Breast epithelium (tissue), 3 donors: ENCODE measurements at regions not wholly inside any gene's neighbourhood (a gene's known extent, or its start where the extent isn't known, plus 50 kb on each side); places are given as distances from the start of the nearest gene placed in this dataset.

ENCODE experiments used
- CTCF ChIP-seq, 3 donors: fragments of 450-650 bp; IDR thresholded peaks; one replicate each; pipeline ENCODE4 v1.5.1; 2016 to 2017; ENCODE audit warnings: antibody characterized with exemption in 3 of 3, mild to moderate bottlenecking in 3 of 3, moderate library complexity in 3 of 3
- POLR2A ChIP-seq: fragments of 450-650 bp; IDR thresholded peaks from one replicate; pipeline ENCODE4 v1.6.1; 2016; ENCODE audit warnings: antibody characterized with exemption, mild to moderate bottlenecking, moderate library complexity
- POLR2AphosphoS5 ChIP-seq, 3 donors: sonication (generic); formaldehyde crosslinking; IDR thresholded peaks; one replicate each; pipeline ENCODE4 v1.6.1; 2017; ENCODE audit warnings: antibody characterized with exemption in 3 of 3

- no peak for TF ChIP-seq POLR2A
- TF ChIP-seq CTCF (IDR thresholded peaks at IDR 0.05) = no peak
- no peak for TF ChIP-seq POLR2AphosphoS5 (IDR thresholded peaks at IDR 0.05)
These were observed 61.9 kb downstream of the CGGBP1 start for GRCh38 chr3:87996882-87997281.
